GM12878 (cell line): ENCODE measurements at regions not wholly inside any gene's neighbourhood (a gene's known extent, or its start where the extent isn't known, plus 50 kb on each side); places are given as distances from the start of the nearest gene placed in this dataset.

Experiments
- ATAC-seq: fragments of 200-7000 bp; cut with Tn5 transposase; 3 replicates; pipeline ENCODE4 v1.9.1; 2020; ENCODE audit warnings: mild to moderate bottlenecking, moderate library complexity
- BruUV-seq: library from RNA; stranded (reverse); fragments of 400-500 nt; replicated peaks from 2 replicates; lab custom pipeline; 2021; lab: Mats Ljungman, UMichigan
- CTCF ChIA-PET: fragments of 300-600 bp; sonication (Branson Sonifier 250); formaldehyde crosslinking; extraction: SDS; loops from one replicate; lab custom pipeline; 2021; ENCODE audit warnings: inconsistent platforms; lab: Yijun Ruan, JAX
- POLR2A ChIA-PET: fragments of 350-600 bp; formaldehyde crosslinking; extraction: SDS; loops from one replicate; lab custom pipeline; 2021; ENCODE audit warnings: inconsistent platforms; lab: Charles Lee
- RAD21 ChIA-PET: fragments of 300-600 bp; sonication (Branson Sonifier 250); formaldehyde crosslinking; loops from one replicate; lab custom pipeline; 2023; ENCODE audit warnings: antibody characterized with exemption; ENCODE audit not compliant: unreplicated experiment; lab: Charles Lee
- SMC1A ChIA-PET: fragments of 300-600 bp; sonication (Branson Sonifier 250); formaldehyde crosslinking; loops from one replicate; lab custom pipeline; 2023; ENCODE audit not compliant: unreplicated experiment, uncharacterized antibody; lab: Charles Lee
- DNase-seq: peaks from one replicate; pipeline ENCODE4 v3.0.0-alpha.2; 2011; ENCODE audit warnings: low read depth, low spot score
- FAIRE-seq: peaks from 3 replicates; lab custom pipeline; 2011; peaks lifted over from hg19 to GRCh38; lab: Jason Lieb, UNC
- H2AFZ ChIP-seq: 2 replicates; pipeline ENCODE4 v1.6.0; 2011; ENCODE audit warnings: low read depth, low read length, control low read depth; ENCODE audit not compliant: control insufficient read depth
- H3K27ac ChIP-seq: 2 replicates; pipeline ENCODE4 v1.5.1; 2011; ENCODE audit warnings: control low read depth; ENCODE audit not compliant: control insufficient read depth, insufficient read depth
- H3K27me3 ChIP-seq, 2 experiments: replicated peaks in 1 of 2; 2 replicates each; pipeline versions ENCODE4 v1.6.0 to v1.6.1; 2011; ENCODE audit warnings: low read length in 1 of 2; ENCODE audit not compliant: control insufficient read depth in 2 of 2, insufficient read depth in 2 of 2
- H3K36me3 ChIP-seq, 2 experiments: 2 replicates each; pipeline ENCODE4 v1.5.1; 2011; ENCODE audit warnings: low read length in 1 of 2; ENCODE audit not compliant: control insufficient read depth in 2 of 2, insufficient read depth in 2 of 2
- H3K4me1 ChIP-seq: 2 replicates; pipeline ENCODE4 v1.6.1; 2011; ENCODE audit warnings: mild to moderate bottlenecking, low read length, moderate library complexity, mixed read lengths; ENCODE audit not compliant: control insufficient read depth, insufficient read depth
- H3K4me2 ChIP-seq: 2 replicates; pipeline ENCODE4 v1.6.0; 2011; ENCODE audit warnings: control low read depth; ENCODE audit not compliant: control insufficient read depth, insufficient read depth
- H3K4me3 ChIP-seq: fragments of 200-600 bp; sonication (generic); 2 replicates; pipeline ENCODE4 v1.5.1; 2016
- H3K79me2 ChIP-seq: 2 replicates; pipeline ENCODE4 v1.6.0; 2011; ENCODE audit warnings: low read length; ENCODE audit not compliant: control insufficient read depth, insufficient read depth
- H3K9ac ChIP-seq: 2 replicates; pipeline ENCODE4 v1.8.0; 2011; ENCODE audit warnings: low read length, control low read depth, mixed read lengths; ENCODE audit not compliant: control insufficient read depth, insufficient read depth
- H3K9me3 ChIP-seq: replicated peaks from 3 replicates; pipeline ENCODE4 v1.5.1; 2011; ENCODE audit warnings: mild to moderate bottlenecking, low read length; ENCODE audit not compliant: control insufficient read depth, insufficient read depth
- H4K20me1 ChIP-seq: 2 replicates; pipeline ENCODE4 v1.6.0; 2011; ENCODE audit not compliant: control insufficient read depth, insufficient read depth
- E4F1 ChIP-seq: fragments of 450-650 bp; IDR thresholded peaks from 2 replicates; pipeline ENCODE4 v1.6.1; 2018; ENCODE audit warnings: borderline replicate concordance, mild to moderate bottlenecking; ENCODE audit not compliant: partially characterized antibody
- HDGF ChIP-seq: fragments of 450-650 bp; IDR thresholded peaks from 2 replicates; pipeline ENCODE4 v1.6.1; 2016; ENCODE audit warnings: antibody characterized with exemption
- IRF4 ChIP-seq: IDR thresholded peaks from 2 replicates; pipeline ENCODE4 v1.6.1; 2011; ENCODE audit warnings: low read depth, low read length
- NR2C2 ChIP-seq: IDR thresholded peaks from 2 replicates; pipeline ENCODE4 v1.6.1; 2011; ENCODE audit warnings: borderline replicate concordance, low read depth; ENCODE audit not compliant: control insufficient read depth, insufficient read length
- PKNOX1 ChIP-seq: fragments of 450-650 bp; IDR thresholded peaks from 2 replicates; pipeline ENCODE4 v1.6.1; 2016; ENCODE audit warnings: mild to moderate bottlenecking
- RB1 ChIP-seq: fragments of 450-650 bp; formaldehyde crosslinking; IDR thresholded peaks from 2 replicates; pipeline ENCODE4 v1.6.1; 2017; ENCODE audit warnings: mild to moderate bottlenecking, borderline replicate concordance
- SMAD5 ChIP-seq: IDR thresholded peaks from 2 replicates; pipeline ENCODE4 v1.6.1; 2016; ENCODE audit warnings: antibody characterized with exemption, low read depth
- SP1 ChIP-seq: IDR thresholded peaks from one replicate; pipeline ENCODE4 v1.6.1; 2011; ENCODE audit warnings: low read depth, low read length
- SPI1 ChIP-seq: IDR thresholded peaks from 2 replicates; pipeline ENCODE4 v1.6.1; 2011; ENCODE audit warnings: low read depth, mild to moderate bottlenecking, low read length, moderate library complexity, borderline replicate concordance; ENCODE audit not compliant: insufficient read depth
- SUPT20H ChIP-seq: IDR thresholded peaks from 2 replicates; pipeline ENCODE4 v1.6.1; 2011; ENCODE audit warnings: low read depth, mild to moderate bottlenecking, low read length, moderate library complexity, borderline replicate concordance; ENCODE audit not compliant: control insufficient read depth
- ZBTB4 ChIP-seq: fragments of 450-650 bp; formaldehyde crosslinking; IDR thresholded peaks from 2 replicates; pipeline ENCODE4 v1.4.0; 2022; ENCODE audit warnings: mild to moderate bottlenecking, moderate library complexity
- ZNF384 ChIP-seq: IDR thresholded peaks from 2 replicates; pipeline ENCODE4 v1.6.1; 2012; ENCODE audit warnings: low read depth, mild to moderate bottlenecking, low read length, improper control_type of control experiment, borderline replicate concordance
- ZNF622 ChIP-seq: fragments of 450-650 bp; IDR thresholded peaks from 2 replicates; pipeline ENCODE4 v1.6.1; 2017; ENCODE audit warnings: mild to moderate bottlenecking, inconsistent platforms
- ZZZ3 ChIP-seq: IDR thresholded peaks from 2 replicates; pipeline ENCODE4 v1.6.1; 2011; ENCODE audit warnings: low read depth; ENCODE audit not compliant: control insufficient read depth, insufficient read length
- in situ Hi-C: fragments of 300-500 bp; cut with MboI; formaldehyde crosslinking; loops from 9 replicates; pipeline ENCODE4 v1.14.3; 2018; ENCODE audit warnings: mixed read lengths
- intact Hi-C: fragments of 100-400 bp; cut with micrococcal nuclease; formaldehyde crosslinking; loops from one replicate; pipeline ENCODE4 v1.14.2; 2022; ENCODE audit not compliant: unreplicated experiment

- peaks cover 17% of the 10 kb centered on the region for H3K4me1 ChIP-seq
- no peaks in the 10 kb centered on the region for H3K9me3 ChIP-seq
- no peaks in the 10 kb centered on the region for H4K20me1 ChIP-seq
- intact Hi-C loops: no loop called here
- DNase-seq (no peak), ATAC-seq (no peak), FAIRE-seq (no peak)
- no peaks in the 10 kb centered on the region for H3K36me3 ChIP-seq
- H3K4me3 ChIP-seq: no peak overlapping the region
- H3K9ac ChIP-seq: no peak overlapping the region
- in situ Hi-C loops: no loop called here
- H3K27me3 ChIP-seq: no peaks in the 10 kb centered on the region
- no peak for TF ChIP-seq ZNF384
- no peak for TF ChIP-seq ZZZ3
- no peak for TF ChIP-seq SUPT20H
- TF ChIP-seq SMAD5: no peak
- TF ChIP-seq ZNF622: no peak
- TF ChIP-seq HDGF: no peak
- TF ChIP-seq E4F1: no peak
- no peak for TF ChIP-seq PKNOX1
- TF ChIP-seq SPI1: no peak
- TF ChIP-seq NR2C2: no peak
- no peak for TF ChIP-seq ZBTB4
- no peak for TF ChIP-seq IRF4
- TF ChIP-seq SP1: no peak
- TF ChIP-seq RB1: no peak
- H3K4me2 ChIP-seq: no peak overlapping the region
- no peak overlapping the region for H2AFZ ChIP-seq
- CTCF ChIA-PET: no interaction called here
- POLR2A ChIA-PET: no interaction called here
- no peak overlapping the region for H3K27ac ChIP-seq
- H3K79me2 ChIP-seq: no peaks in the 10 kb centered on the region
- RAD21 ChIA-PET: interaction anchor here (0.6 kb wide), 1 partner anchor 57 kb away, joined by 3 read pairs; no protein-coding TSS in a partner anchor
- SMC1A ChIA-PET: interaction anchor here (1.0 to 1.2 kb wide), 2 partner anchors 9 kb away, joined by 3 to 4 read pairs; no protein-coding TSS in a partner anchor
- BruUV-seq: no TSS peak
Observed at GRCh38 chr5:87125766-87126165, 141.9 kb upstream of the RASA1 start.
